DMS79 (cell line): ENCODE measurements at regions not wholly inside any gene's neighbourhood (a gene's known extent, or its start where the extent isn't known, plus 50 kb on each side); places are given as distances from the start of the nearest gene placed in this dataset.

Source experiments
- DNase-seq: peaks from one replicate; lab custom pipeline; 2025; lab: John Stamatoyannopoulos, UW

- DNase-seq = no peak
Measured at GRCh38 chr11:128095466-128095981, 491.8 kb downstream of the ETS1 start.

GRCh38 chr11:128093689-128094088, 493.7 kb downstream of the ETS1 start:
- no peak for DNase-seq

GRCh38 chr11:128089962-128090361, 497.4 kb downstream of the ETS1 start:
- no peak for DNase-seq

- DNase-seq = no peak
Measured at GRCh38 chr11:128086794-128087193, 500.6 kb downstream of the ETS1 start.

GRCh38 chr11:128085276-128085675, 502.1 kb downstream of the ETS1 start:
- no peak for DNase-seq

GRCh38 chr11:128082574-128082973, 504.8 kb downstream of the ETS1 start:
- DNase-seq = no peak

GRCh38 chr11:128069665-128070064, 517.7 kb downstream of the ETS1 start:
- DNase-seq = no peak

GRCh38 chr11:128067780-128068179, 519.6 kb downstream of the ETS1 start:
- DNase-seq = no peak

GRCh38 chr11:128066399-128066798, 521.0 kb downstream of the ETS1 start:
- DNase-seq = no peak

- DNase-seq = peak; percentile 94
Measured at GRCh38 chr11:128061281-128061871, 526.0 kb downstream of the ETS1 start.

- DNase-seq = no peak
Measured at GRCh38 chr11:128058580-128059208, 528.7 kb downstream of the ETS1 start.

- no peak for DNase-seq
Measured at GRCh38 chr11:128057786-128058395, 529.5 kb downstream of the ETS1 start.

GRCh38 chr11:128055576-128056217, 531.7 kb downstream of the ETS1 start:
- DNase-seq = no peak

GRCh38 chr11:128053981-128054931, 533.1 kb downstream of the ETS1 start:
- DNase-seq = no peak

- no peak for DNase-seq
Measured at GRCh38 chr11:128052912-128053641, 534.3 kb downstream of the ETS1 start.

- DNase-seq = no peak
Measured at GRCh38 chr11:128048121-128048520, 539.2 kb downstream of the ETS1 start.

- DNase-seq = no peak
Measured at GRCh38 chr11:128047026-128047425, 540.3 kb downstream of the ETS1 start.

GRCh38 chr11:128046213-128046612, 541.1 kb downstream of the ETS1 start:
- DNase-seq = no peak

GRCh38 chr11:128045094-128045725, 542.1 kb downstream of the ETS1 start:
- DNase-seq = no peak

GRCh38 chr11:128042290-128042751, 545.0 kb downstream of the ETS1 start:
- no peak for DNase-seq
